ENCODE measurements at regions not wholly inside any gene's neighbourhood (a gene's known extent, or its start where the extent isn't known, plus 50 kb on each side); places are given as distances from the start of the nearest gene placed in this dataset.

- Histone ChIP-seq H3K79me2 (ENCODE audit: control insufficient read depth, insufficient read depth, low read length) (no peaks in the 10 kb centered on the region), H3K4me1 (ENCODE audit: control insufficient read depth, extremely low read depth, insufficient read depth, low read length) (peaks cover 43% of the 10 kb centered on the region), H3K4me2 (ENCODE audit: control insufficient read depth, extremely low read depth, insufficient read depth, low read depth, low read length) (no peak overlapping the region), H3K9me3 (ENCODE audit: control insufficient read depth, low read depth, low read length) (no peaks in the 10 kb centered on the region), H3K9ac (ENCODE audit: control insufficient read depth, extremely low read depth, insufficient read depth, low read length) (no peak overlapping the region), H3K36me3 (ENCODE audit: control insufficient read depth in 2 of 2, extremely low read depth in 1 of 2, insufficient read depth in 2 of 2, low read length in 2 of 2) (no peaks in the 10 kb centered on the region), H3K9me1 (ENCODE audit: control insufficient read depth, extremely low read depth, insufficient read depth, low read length) (no peaks in the 10 kb centered on the region), H4K20me1 (ENCODE audit: control insufficient read depth, extremely low read depth, insufficient read depth, low read length) (no peaks in the 10 kb centered on the region), H3K4me3 (ENCODE audit: control insufficient read depth in 2 of 3, extremely low read depth in 1 of 3, insufficient read depth in 2 of 3, low read depth in 1 of 3, low read length in 3 of 3) (no peak overlapping the region), H3K27me3 (ENCODE audit: control insufficient read depth, extremely low read depth, insufficient read depth, low read length) (no peaks in the 10 kb centered on the region), H3K27ac (ENCODE audit: control insufficient read depth, insufficient read depth, low read length) (no peak overlapping the region), H2AFZ (ENCODE audit: control insufficient read depth, low read length) (no peak overlapping the region)
- TF ChIP-seq EZH2 (IDR thresholded peaks at IDR 0.05; ENCODE audit: low read length) (no peak), CTCF (optimal IDR thresholded peaks at IDR 0.05 in 1 of 3, IDR thresholded peaks at IDR 0.05 in 1 of 3, conservative IDR thresholded peaks at IDR 0.05 in 1 of 3; ENCODE audit: extremely low read depth in 1 of 3, insufficient read depth in 2 of 3, low read length in 3 of 3) (no peak)
- DNase-seq (ENCODE audit: low read depth, low spot score), result no peak
- no peak for FAIRE-seq
- dilution Hi-C loops (cut with MboI; ENCODE audit: extremely low pct_ligation_motif_present, low sequenced_read_pairs), result no loop called here
These were observed 62.6 kb upstream of the SIRPA start for GRCh38 chr20:1832634-1833033.

DNA sequence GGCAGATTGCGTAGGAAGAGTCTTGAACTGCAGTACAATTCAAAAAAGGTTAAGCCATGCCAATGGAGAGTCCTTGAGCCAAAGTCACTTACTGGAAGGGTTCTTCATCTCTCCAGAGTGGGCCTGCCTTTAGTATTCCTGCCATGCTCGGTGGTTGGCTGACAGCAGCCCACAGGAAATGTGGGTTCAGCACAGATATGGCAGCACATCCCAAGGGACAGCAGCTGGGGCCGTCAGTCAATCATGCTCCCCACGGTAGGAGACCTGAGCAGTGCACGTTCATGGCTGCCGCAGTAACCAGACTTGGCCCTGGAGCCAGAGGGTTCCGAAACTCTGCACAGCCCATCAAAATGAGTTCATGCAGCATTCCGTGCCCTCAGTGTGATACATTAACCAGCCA, 63.6 kb upstream of the SIRPA start:
- no peaks in the 10 kb centered on the region for H3K79me2 ChIP-seq (ENCODE audit: control insufficient read depth, insufficient read depth, low read length)
- H3K9me1 ChIP-seq (ENCODE audit: control insufficient read depth, extremely low read depth, insufficient read depth, low read length), result no peaks in the 10 kb centered on the region
- no peak overlapping the region for H3K4me2 ChIP-seq (ENCODE audit: control insufficient read depth, extremely low read depth, insufficient read depth, low read depth, low read length)
- no peaks in the 10 kb centered on the region for H3K36me3 ChIP-seq (ENCODE audit: control insufficient read depth in 2 of 2, extremely low read depth in 1 of 2, insufficient read depth in 2 of 2, low read length in 2 of 2)
- H4K20me1 ChIP-seq (ENCODE audit: control insufficient read depth, extremely low read depth, insufficient read depth, low read length), result no peaks in the 10 kb centered on the region
- no peak for DNase-seq (ENCODE audit: low read depth, low spot score)
- TF ChIP-seq EZH2 (IDR thresholded peaks at IDR 0.05; ENCODE audit: low read length) (no peak), CTCF (optimal IDR thresholded peaks at IDR 0.05 in 1 of 3, IDR thresholded peaks at IDR 0.05 in 1 of 3, conservative IDR thresholded peaks at IDR 0.05 in 1 of 3; ENCODE audit: extremely low read depth in 1 of 3, insufficient read depth in 2 of 3, low read length in 3 of 3) (no peak)
- no peak overlapping the region for H3K9ac ChIP-seq (ENCODE audit: control insufficient read depth, extremely low read depth, insufficient read depth, low read length)
- dilution Hi-C loops (cut with MboI; ENCODE audit: extremely low pct_ligation_motif_present, low sequenced_read_pairs), result no loop called here
- H3K27ac ChIP-seq (ENCODE audit: control insufficient read depth, insufficient read depth, low read length), result no peak overlapping the region
- H2AFZ ChIP-seq (ENCODE audit: control insufficient read depth, low read length), result no peak overlapping the region
- H3K9me3 ChIP-seq (ENCODE audit: control insufficient read depth, low read depth, low read length), result no peaks in the 10 kb centered on the region
- no peaks in the 10 kb centered on the region for H3K27me3 ChIP-seq (ENCODE audit: control insufficient read depth, extremely low read depth, insufficient read depth, low read length)
- H3K4me1 ChIP-seq (ENCODE audit: control insufficient read depth, extremely low read depth, insufficient read depth, low read length), result peaks cover 45% of the 10 kb centered on the region
- no peak overlapping the region for H3K4me3 ChIP-seq (ENCODE audit: control insufficient read depth in 2 of 3, extremely low read depth in 1 of 3, insufficient read depth in 2 of 3, low read depth in 1 of 3, low read length in 3 of 3)
- FAIRE-seq, result no peak
